GM12865 (cell line): ENCODE measurements at regions not wholly inside any gene's neighbourhood (a gene's known extent, or its start where the extent isn't known, plus 50 kb on each side); places are given as distances from the start of the nearest gene placed in this dataset.

Experiments
- DNase-seq: peaks from one replicate; pipeline ENCODE4 v3.0.0; 2010; ENCODE audit warnings: low read depth
- H3K4me3 ChIP-seq: 2 replicates; pipeline ENCODE4 v1.5.1; 2011; ENCODE audit warnings: mild to moderate bottlenecking, low read depth, low read length, control low read depth
- TF ChIP-seq, protein P1 (sequence below): IDR thresholded peaks from 2 replicates; pipeline ENCODE4 v1.5.1; 2011; ENCODE audit warnings: low read length, control low read depth, low read depth, inconsistent platforms; ENCODE audit not compliant: insufficient read depth; ENCODE audit errors: missing control alignments

DNA sequence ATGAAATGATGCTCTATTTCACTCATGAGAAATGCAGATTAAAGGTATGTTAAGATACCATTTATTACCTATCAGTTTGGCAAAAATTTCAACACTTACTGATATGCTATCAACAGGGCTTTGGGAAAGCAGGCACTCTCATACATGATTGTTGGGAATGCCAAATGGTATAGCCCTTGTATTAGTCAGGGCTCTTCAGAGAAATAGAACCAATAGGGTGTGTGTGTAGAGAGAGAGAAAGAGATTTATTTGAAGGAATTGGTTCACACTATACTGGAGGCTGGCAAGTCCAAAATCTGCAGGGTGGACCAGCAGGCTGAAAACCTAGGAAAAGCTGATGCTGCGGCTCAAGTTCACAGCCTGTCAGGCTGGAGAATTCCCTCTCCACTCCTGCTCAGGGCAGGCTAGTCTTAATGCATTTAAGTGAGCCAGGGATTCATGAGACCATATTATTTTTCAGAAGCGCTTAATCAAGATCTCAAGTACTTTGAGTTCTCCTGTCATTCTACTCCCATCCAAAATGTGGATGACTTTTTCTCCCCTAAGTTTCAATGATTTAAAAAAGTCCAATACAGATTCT, 72.4 kb downstream of the NHLRC3 start:
- no peak overlapping the region for H3K4me3 ChIP-seq
- DNase-seq: no peak
- TF ChIP-seq, protein P1, sequence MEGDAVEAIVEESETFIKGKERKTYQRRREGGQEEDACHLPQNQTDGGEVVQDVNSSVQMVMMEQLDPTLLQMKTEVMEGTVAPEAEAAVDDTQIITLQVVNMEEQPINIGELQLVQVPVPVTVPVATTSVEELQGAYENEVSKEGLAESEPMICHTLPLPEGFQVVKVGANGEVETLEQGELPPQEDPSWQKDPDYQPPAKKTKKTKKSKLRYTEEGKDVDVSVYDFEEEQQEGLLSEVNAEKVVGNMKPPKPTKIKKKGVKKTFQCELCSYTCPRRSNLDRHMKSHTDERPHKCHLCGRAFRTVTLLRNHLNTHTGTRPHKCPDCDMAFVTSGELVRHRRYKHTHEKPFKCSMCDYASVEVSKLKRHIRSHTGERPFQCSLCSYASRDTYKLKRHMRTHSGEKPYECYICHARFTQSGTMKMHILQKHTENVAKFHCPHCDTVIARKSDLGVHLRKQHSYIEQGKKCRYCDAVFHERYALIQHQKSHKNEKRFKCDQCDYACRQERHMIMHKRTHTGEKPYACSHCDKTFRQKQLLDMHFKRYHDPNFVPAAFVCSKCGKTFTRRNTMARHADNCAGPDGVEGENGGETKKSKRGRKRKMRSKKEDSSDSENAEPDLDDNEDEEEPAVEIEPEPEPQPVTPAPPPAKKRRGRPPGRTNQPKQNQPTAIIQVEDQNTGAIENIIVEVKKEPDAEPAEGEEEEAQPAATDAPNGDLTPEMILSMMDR: no peak

DNA sequence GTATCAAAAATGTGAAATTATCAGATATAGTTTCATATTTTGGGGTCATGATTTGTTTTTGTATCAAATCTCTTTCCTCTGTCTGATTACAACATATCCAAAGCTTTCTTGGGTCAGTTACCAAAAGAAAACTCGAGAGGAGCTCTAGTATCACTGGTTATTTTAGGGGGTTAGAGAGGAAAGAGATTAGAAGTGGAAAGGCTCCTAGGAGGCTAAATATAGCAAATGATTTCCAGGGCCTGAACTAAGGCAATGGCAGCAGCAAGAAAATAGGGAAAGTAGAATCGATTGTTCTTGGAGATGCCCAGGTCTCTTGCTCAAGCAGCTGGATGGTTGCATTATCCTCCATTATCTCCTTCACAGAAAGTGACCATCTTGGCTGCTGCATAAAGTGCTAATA, 72.9 kb downstream of the NHLRC3 start:
- TF ChIP-seq, protein P1: no peak
- no peak overlapping the region for H3K4me3 ChIP-seq
- no peak for DNase-seq

DNA sequence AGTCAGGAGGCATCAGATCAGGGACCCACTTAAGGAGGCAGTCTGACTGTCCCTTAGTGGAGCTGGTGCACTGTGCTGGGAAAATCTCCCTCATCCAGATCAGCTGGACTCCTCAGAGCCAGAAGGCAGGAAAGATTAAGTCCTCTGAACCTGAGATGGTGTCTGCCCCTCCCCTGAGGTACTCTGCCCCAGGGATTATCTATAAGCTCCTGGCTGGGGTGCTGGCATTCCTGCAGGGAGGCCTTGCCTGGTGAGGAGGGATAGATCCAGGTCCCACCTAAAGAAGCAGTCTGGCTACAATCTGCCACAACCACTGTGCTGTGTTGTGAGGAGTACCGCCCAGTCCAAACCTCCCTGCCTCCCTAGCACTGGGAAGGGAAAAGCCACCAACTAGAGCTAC, 81.2 kb downstream of the NHLRC3 start:
- H3K4me3 ChIP-seq: no peak overlapping the region
- TF ChIP-seq, protein P1: no peak
- DNase-seq: no peak

DNA sequence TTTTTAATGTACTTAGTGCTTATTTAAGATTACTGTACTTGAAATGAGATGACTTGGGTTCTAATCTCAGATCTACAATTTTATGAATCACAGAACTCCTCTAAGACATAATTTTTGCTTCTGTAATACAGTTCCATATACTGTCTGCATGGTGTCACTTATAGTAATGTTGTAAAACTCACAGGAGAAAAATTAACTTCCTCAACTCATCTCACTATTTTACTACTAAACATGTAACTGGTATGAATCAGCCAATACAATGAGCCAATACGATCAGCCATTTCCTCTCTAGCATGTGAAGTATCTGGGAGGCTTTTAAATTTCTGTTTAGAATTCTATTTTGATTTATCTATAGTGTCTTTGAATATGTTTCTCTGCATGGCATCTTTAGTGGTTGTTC, 85.3 kb downstream of the NHLRC3 start:
- DNase-seq: no peak
- TF ChIP-seq, protein P1: no peak
- no peak overlapping the region for H3K4me3 ChIP-seq

DNA sequence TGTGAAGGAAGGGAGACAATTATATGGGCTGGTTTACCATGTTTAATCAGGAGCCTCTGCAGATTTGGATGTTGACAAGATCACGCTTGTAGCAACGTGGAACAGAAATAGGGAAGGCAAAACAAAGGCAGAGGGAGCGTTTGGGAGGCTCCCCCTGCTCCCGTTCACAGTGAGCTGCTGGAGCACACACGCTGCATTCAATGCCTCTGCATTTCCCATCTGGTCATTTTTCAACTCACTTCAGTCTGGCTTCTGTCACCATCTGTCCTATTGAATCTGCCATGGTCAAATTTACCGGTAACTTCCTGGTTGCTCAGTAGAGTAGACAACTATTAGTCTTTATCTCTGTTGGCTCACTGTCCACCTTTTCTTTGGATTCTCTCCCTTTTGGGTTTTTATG, 91.0 kb downstream of the NHLRC3 start:
- TF ChIP-seq, protein P1: no peak
- DNase-seq: no peak
- H3K4me3 ChIP-seq: no peak overlapping the region

DNA sequence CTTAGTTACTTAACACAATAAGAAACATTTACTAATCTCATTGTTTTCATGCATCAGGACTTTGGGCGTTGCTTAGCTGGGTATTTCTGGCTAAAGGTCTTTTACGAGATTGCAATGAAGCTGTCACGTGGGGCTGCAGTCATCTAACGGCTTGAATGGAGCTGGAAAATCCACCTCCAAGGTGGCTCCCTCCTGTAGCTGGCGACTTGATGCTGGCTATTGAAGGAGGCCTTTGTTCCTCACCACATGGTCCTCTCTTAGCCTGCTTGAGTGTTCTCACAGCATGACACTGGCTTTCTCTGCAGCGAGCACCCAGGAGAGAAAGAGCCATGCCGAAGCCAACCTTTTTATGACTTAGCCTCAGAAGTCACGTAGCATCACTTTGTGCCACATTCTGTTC, 92.0 kb downstream of the NHLRC3 start:
- TF ChIP-seq, protein P1: no peak
- no peak overlapping the region for H3K4me3 ChIP-seq
- DNase-seq: no peak
